HG03139 (cell line): ENCODE measurements at regions not wholly inside any gene's neighbourhood (a gene's known extent, or its start where the extent isn't known, plus 50 kb on each side); places are given as distances from the start of the nearest gene placed in this dataset.

Experiments
- ATAC-seq: cut with Tn5 transposase; IDR thresholded peaks from one replicate; pipeline ENCODE4 v1.9.1; 2021; ENCODE audit not compliant: unreplicated experiment

DNA sequence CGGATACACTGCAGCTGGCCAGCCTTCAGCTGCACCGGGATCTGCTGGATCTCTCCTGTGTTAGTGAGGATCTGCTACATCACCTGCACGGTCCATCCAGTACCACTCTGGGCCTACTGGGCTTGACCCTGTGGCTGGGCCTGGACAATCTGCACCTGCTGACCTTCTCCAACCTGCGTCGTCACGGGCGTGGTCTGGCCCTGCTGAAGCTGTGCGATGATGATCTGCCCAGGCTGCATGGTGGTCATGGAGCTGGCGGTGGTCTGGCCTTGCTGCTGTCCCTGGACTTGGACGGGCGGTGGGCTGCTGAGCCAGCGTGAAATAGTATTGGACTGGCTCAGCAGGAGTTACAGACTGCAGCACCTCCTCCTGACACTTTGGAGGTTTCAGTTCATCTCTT, 137.1 kb upstream of the GAS1 start:
- no peak for ATAC-seq

- no peak for ATAC-seq
These were observed 137.8 kb upstream of the GAS1 start for GRCh38 chr9:87085073-87085472.

- no peak for ATAC-seq
These were observed 138.2 kb upstream of the GAS1 start for GRCh38 chr9:87085521-87085920.

DNA sequence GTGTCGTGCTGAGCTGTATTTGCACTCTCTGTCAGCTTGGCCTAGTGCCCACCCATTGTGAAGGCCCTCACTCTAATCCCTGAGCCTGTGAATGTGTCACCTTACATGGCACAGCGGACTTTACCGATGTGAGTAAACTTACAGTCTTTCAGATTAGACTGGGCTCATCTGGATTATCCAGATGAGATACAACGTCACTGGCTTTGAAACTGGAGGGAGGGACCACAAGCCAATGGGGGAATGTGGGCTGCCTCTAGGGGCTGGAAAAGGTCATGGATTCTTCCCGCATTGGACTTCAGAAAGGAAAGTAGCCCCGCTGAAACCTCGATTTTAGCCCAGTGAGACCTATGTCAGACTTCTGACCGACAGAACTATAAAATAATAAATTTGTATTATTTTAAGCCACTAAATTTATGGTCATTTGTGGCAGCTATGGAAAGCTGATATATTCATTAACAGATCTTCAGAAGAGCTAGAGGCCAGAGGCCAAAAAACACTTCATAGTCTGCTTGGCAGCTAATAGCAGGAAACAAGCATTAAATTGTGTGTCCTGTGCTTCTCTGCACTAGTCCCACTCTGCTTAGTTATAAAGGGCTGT, 139.0 kb upstream of the GAS1 start:
- ATAC-seq: no peak

GRCh38 chr9:87087197-87087596, 139.9 kb upstream of the GAS1 start:
- ATAC-seq: no peak

DNA sequence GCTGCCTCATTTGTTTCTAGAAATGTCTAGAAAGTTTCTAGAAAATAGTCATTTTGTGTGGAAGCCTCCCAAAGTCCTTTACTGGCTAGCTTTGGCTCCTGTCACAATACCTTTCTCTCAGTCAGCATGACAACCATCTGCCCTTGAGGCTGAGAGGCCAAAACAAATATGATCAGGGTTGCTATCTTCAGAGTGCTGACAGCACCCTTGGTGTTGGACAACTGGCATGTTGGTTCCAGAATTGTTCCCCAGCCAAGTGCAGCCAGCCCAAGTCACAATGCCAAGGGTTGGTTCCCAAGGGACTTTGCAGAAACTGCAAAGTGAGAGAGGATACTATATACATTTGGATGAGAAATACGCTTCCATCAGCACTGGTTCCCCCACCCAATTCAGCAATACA, 140.9 kb upstream of the GAS1 start:
- no peak for ATAC-seq

DNA sequence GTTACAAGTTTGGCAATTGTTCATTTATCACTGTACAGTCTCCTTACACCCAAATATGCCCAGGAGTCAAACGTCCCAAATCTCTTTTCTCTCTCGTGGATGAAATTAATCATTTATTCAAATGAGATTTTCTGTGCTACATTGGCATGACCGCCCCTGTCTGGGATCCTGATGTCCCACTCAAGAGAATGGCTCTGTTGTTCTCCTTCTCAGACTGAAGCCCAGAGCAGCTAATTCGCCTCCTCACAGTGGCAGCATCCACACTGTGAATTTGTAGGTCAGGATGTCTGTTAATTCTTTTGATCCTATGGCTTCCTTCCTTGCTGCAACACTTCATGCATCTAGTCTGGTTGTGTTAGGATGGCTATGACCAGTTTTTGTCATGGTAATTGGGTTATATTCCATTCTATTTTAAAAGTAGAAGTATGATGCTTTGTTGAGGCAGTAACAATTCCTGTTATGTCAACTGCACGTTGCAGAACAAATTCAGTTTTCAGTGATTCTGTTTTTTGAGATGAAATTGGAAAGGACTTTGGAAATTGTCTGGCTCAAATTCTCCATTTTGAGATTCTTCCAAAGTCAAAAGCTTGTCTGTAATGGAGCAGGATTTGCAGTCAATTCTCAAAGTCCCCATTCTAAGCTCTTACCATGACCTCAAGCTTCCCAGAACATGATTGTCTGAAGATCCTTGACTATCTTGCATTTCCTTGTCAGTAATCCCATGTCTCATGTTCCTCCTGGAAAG, 141.5 kb upstream of the GAS1 start:
- ATAC-seq: no peak

DNA sequence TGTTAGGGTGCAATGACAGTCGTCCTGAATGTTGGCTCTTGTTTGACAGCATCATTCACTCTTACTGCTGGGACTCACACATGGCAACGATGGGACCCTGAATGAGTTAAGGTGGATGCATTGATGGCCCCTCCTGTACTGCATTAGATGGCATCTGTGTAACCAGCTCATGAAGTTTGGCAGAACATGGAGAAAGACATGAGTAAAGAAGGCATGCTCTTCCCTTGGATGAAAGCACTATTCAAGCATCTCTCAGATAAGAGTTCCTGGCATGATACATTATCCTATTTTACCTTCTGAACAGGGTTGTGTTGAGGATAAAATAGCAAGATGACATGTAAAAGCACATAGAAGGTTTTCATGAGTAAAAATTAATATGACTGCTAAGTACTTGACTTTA, 142.2 kb upstream of the GAS1 start:
- no peak for ATAC-seq

DNA sequence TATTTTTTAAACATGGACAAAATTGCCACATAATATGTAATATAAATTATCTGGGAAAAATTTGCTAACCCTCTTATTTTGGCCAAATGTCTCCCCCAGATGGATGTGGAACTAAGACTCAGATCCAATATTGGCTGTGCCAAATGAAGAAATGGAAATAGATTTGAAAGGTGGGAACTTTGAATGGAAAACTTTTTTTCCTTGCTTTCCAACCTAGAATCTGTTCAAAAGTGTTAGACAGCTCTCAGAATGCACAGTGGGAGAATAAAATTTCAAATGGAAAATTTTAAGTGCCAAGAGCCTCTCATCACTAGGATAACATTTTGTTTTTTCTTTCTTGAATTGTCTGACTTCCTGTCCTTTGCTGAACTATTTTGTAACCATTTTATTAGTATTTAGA, 142.6 kb upstream of the GAS1 start:
- ATAC-seq: no peak

DNA sequence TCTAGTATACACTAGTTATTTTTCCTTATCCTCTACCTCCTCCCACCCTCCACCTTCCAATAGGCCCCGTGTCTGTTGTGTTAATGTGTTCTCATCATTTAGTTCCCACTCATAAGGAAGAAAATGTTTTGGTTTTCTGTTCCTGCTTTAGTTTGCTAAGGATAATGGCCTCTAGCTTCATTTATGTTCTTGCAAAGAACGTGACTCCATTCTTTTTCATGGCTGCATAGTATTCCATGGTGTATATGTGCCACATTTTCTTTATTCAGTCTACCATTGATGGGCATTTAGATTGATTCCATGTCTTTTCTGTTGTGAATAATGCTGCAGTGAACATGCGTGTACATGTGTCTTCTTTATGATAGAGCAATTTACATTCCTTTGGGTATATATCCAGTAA, 146.5 kb upstream of the GAS1 start:
- no peak for ATAC-seq

DNA sequence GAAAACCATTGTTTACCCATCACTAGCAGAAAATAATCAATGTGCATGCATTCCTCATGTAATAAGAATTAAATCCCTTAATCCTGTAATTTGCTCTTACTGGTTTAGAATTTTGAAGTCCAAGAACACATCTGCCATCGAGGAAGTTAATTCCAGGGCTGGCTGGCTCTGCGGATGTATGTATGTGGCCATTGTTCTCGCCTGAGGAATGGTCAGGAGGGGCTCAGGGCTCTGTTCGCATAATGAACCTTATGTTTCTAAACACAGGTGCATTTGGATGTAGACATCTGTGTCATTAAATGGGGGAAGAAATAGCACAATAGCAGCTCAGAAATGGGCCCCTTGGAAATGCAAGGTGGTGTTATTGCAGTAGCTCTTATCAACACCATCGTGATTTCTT, 148.6 kb upstream of the GAS1 start:
- no peak for ATAC-seq

DNA sequence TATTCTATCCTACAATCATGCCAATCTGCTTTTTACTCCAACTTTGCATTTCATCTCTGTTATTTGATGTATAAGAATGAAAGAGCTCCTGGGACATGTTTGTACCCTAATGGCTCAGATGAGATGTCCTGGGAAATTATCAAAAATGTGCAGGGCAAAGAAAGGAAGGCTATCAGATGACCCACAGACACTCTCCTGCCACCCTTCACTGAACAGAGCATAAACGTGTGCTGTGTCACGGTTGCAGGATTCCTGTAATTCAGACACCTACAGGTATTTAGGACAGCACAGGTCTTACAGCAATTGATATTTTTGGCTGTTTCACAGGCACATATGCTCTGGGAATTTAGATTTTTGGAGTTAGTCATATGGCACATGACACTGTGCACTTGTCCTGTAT, 149.2 kb upstream of the GAS1 start:
- ATAC-seq: no peak

- ATAC-seq: no peak
These were observed 149.9 kb upstream of the GAS1 start for GRCh38 chr9:87097238-87097637.

DNA sequence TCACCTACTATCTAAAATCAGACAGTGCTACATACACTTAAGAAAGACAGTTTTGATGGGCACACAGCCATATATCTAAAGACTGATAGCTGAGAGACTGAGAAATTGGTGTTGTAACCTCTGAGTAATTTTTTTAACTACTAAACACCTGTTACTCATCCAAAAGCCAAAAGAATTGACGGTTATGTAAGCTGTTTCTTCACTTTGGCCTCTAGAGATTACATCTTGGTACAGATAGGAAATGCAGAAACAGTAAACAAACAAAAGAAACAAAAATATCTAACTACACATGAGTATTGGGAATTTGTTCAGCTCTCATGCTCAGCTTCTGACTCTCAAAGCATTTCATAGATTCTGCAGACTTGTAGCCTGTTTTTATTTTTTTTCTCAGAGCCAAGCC, 152.1 kb upstream of the GAS1 start:
- ATAC-seq: no peak

DNA sequence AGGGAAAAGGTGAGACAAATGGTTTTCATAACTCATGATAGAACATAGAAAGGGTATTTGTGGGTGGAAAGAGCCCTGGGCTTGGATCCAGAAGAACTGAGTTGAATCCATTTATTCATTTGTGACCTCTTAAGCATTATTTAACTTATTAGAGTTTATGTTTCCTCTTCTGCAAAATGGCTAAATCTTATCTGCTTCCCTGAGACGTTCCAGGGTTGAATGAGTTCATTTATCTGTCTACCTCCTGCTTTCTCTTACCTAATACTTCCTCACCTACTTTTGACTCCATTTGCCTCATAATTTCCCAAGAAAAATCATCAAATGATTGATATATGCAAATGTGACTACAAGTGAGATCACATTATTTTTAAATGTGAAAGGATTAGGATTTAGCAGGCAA, 152.7 kb upstream of the GAS1 start:
- ATAC-seq: no peak

- no peak for ATAC-seq
These were observed 154.8 kb upstream of the GAS1 start for GRCh38 chr9:87102126-87102525.

GRCh38 chr9:87107072-87107471, 159.8 kb upstream of the GAS1 start:
- no peak for ATAC-seq

DNA sequence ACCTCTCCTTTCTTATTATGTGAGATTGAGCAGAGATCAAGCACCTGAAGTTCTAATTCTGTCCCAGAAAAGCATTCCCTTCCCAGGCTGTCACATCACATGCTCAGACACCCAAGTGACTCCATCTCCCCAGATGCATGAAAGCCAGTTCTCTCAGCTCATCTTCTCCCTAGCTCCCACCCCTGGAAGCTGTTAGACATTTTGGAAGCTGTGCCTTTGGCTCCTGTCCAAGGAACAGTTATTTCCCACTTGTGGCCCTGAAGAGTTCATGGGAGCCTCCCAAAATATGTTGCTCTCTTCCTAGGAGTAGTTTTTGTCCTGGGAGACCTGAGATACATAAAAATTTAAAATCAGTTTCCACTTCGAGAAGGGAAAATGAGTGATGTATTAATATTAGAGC, 161.4 kb upstream of the GAS1 start:
- no peak for ATAC-seq

- no peak for ATAC-seq
These were observed 161.9 kb upstream of the GAS1 start for GRCh38 chr9:87109231-87109631.

DNA sequence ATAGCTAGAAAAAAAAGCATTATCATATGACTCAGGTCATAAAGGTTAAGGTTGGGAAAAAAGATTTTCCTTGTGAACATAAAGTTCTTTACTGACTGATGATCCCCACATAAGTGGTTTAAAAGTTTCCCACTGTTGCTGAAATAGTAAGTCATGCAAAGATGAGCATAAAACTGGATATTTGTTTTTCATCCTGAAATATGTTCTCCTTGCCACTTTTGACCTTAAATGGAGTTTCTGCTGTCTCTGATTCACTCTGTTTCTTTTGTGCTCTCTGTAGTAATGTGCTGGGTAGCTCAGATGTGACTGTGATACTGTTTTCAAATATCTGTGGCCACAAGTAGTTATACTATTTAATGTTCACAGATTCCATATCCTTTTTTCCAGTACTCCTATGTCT, 162.5 kb upstream of the GAS1 start:
- ATAC-seq: no peak

GRCh38 chr9:87111010-87111409, 163.7 kb upstream of the GAS1 start:
- ATAC-seq: no peak

DNA sequence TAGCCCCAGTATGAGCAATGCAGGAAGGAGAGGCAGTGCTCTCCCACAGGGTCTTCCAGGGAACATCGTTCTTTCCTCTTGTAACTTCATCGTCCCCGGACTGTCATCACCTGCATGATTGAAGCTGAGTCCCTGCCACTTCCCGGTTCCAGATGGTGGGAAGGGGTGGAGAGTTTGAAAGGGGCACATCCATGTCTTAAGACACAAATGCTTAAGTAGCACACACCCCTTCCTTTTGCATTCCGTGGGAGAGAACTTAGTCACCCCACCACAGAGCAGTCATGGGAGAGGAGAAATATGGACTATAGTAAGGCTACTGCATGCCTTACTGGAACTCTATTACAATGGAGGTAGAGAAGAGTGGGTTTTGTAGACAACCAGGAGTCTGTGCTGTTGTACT, 165.3 kb upstream of the GAS1 start:
- no peak for ATAC-seq

DNA sequence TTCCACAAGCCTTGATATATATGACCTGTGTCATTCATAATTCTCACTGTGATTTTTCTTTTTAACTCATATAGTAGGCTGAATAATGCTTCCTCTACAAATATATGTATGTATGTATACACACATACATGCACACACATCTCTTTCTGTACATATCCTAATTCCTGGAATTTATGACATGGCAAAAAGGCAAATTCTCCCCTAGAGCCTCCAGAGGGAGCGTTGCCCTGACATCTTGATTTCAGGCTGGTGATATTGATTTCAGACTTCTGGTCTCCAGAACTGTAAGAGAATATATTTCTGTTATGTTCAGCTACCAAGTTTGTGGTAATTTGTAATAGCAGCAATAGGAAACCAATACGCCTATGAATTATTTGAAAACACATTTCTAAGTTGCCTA, 166.6 kb upstream of the GAS1 start:
- ATAC-seq: no peak
